Bronchial epithelial cell (primary cell): ENCODE measurements at regions not wholly inside any gene's neighbourhood (a gene's known extent, or its start where the extent isn't known, plus 50 kb on each side); places are given as distances from the start of the nearest gene placed in this dataset.

ENCODE experiments used
- DNase-seq: peaks from one replicate; pipeline ENCODE4 v3.0.0-alpha.2; 2010; ENCODE audit warnings: low read depth
- FAIRE-seq: peaks from 2 replicates; lab custom pipeline; 2011; peaks lifted over from hg19 to GRCh38; lab: Jason Lieb, UNC
- H3K27me3 ChIP-seq: 2 replicates; pipeline ENCODE4 v1.5.1; 2011; ENCODE audit warnings: low read length; ENCODE audit not compliant: control insufficient read depth, insufficient read depth
- H3K36me3 ChIP-seq: 2 replicates; pipeline ENCODE4 v1.5.1; 2011; ENCODE audit warnings: low read length; ENCODE audit not compliant: control insufficient read depth, insufficient read depth
- H3K4me3 ChIP-seq: 2 replicates; pipeline ENCODE4 v1.5.1; 2011; ENCODE audit warnings: mild to moderate bottlenecking, low read depth, low read length, control low read depth
- TF ChIP-seq, protein P1 (sequence below): IDR thresholded peaks from 2 replicates; pipeline ENCODE4 v1.5.1; 2011; ENCODE audit warnings: mild to moderate bottlenecking, moderate library complexity, low read length, control low read depth, inconsistent platforms; ENCODE audit not compliant: insufficient read depth, severe bottlenecking

DNA sequence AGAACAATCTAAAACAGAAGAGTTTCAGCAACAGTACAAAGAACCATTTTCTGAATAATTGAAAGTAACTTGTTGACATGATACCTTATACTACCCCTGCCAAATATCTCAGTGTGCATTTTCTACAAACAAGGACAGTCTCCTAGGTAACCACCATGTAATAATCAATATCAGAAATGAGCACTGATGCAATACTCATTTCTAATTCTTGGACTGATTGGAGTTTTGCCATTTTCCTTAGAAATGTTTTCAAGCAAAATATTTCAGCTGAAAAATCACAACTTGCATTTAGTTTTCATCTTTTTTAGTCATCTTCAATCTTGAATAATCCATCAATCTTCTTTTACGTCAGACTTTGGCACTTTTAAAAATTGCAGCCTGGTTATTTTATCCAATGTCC, 420.2 kb downstream of the CDC14C start:
- Histone ChIP-seq H3K27me3 (no peaks in the 10 kb centered on the region), H3K36me3 (no peaks in the 10 kb centered on the region), H3K4me3 (no peak overlapping the region)
- TF ChIP-seq, protein P1, sequence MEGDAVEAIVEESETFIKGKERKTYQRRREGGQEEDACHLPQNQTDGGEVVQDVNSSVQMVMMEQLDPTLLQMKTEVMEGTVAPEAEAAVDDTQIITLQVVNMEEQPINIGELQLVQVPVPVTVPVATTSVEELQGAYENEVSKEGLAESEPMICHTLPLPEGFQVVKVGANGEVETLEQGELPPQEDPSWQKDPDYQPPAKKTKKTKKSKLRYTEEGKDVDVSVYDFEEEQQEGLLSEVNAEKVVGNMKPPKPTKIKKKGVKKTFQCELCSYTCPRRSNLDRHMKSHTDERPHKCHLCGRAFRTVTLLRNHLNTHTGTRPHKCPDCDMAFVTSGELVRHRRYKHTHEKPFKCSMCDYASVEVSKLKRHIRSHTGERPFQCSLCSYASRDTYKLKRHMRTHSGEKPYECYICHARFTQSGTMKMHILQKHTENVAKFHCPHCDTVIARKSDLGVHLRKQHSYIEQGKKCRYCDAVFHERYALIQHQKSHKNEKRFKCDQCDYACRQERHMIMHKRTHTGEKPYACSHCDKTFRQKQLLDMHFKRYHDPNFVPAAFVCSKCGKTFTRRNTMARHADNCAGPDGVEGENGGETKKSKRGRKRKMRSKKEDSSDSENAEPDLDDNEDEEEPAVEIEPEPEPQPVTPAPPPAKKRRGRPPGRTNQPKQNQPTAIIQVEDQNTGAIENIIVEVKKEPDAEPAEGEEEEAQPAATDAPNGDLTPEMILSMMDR = no peak
- FAIRE-seq = no peak
- DNase-seq = no peak

DNA sequence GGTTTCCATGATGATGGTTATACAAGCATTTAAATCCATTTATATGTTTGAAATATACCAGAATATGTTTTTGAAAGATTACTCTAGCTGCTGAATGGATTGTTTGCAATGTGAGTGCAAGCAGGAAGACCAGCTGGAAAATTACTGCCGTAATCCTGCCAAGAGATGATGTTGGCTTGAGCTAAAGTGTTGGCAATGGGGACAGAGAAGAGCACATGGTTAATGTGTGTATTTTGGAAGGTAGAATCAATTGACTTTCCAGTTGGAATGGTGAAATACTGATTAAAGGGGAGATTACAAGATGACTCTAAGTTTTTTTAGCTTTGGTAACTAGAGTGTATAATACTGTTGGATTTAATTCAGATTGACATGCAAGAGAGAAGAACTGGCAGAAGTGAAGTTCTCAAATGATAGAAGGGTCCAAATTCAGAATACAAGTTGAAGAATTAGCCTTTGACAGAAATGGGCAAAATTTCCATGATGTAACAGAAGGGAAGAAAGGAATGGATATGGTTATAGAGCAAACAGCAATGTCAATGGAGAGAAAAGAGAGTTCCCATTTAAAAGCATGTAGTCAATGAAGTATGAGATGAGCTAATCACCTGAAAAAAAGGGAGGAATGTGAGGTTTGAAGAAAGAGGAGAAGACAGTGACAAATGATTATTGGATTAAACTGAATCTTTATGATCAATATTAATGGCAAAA, 422.0 kb downstream of the CDC14C start:
- TF ChIP-seq, protein P1 = no peak
- Histone ChIP-seq H3K27me3 (no peaks in the 10 kb centered on the region), H3K36me3 (no peaks in the 10 kb centered on the region), H3K4me3 (no peak overlapping the region)
- FAIRE-seq = no peak
- no peak for DNase-seq

DNA sequence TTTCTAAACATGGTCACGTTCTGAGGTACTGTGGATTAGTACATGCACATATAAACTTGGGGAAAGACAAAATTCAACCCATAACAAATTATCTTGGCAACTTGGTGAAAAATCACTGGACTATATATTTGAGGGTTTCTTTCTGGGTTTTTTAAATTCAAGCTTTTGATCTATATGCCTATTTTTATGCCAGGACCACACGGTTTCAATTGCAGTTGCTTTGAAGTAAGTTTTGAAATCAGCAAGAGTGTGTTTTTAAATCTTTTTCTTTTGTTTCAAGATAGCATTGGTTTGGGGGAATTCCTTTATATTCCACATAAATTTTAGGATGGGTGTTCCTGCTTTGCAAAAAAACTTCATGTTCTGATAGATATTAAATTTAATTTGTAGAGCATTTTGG, 406.4 kb upstream of the VWC2 start:
- no peaks in the 10 kb centered on the region for H3K36me3 ChIP-seq
- H3K4me3 ChIP-seq = no peak overlapping the region
- TF ChIP-seq, protein P1 = no peak
- DNase-seq = no peak
- no peaks in the 10 kb centered on the region for H3K27me3 ChIP-seq
- no peak for FAIRE-seq

DNA sequence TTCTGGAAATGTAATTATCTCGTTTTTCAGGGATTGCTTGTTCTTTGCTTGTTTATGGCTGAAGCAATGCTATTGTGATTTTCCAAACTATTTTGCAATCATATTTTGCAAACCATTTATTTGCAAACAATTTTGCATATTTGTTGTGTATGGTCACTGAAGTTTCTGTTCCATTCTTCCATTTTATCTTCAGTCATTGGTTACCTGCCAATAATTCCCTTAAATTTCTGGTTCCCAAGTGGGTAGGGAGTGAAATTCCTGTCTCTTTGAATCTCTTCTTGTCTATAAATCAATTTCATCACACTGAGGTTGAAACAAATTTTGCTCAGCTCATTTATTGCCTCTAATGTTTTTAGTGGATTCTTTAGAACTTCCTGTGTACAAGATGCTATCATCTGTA, 401.7 kb upstream of the VWC2 start:
- TF ChIP-seq, protein P1 = no peak
- no peak for DNase-seq
- no peak for FAIRE-seq
- Histone ChIP-seq H3K36me3 (no peaks in the 10 kb centered on the region), H3K4me3 (no peak overlapping the region), H3K27me3 (no peaks in the 10 kb centered on the region)

DNA sequence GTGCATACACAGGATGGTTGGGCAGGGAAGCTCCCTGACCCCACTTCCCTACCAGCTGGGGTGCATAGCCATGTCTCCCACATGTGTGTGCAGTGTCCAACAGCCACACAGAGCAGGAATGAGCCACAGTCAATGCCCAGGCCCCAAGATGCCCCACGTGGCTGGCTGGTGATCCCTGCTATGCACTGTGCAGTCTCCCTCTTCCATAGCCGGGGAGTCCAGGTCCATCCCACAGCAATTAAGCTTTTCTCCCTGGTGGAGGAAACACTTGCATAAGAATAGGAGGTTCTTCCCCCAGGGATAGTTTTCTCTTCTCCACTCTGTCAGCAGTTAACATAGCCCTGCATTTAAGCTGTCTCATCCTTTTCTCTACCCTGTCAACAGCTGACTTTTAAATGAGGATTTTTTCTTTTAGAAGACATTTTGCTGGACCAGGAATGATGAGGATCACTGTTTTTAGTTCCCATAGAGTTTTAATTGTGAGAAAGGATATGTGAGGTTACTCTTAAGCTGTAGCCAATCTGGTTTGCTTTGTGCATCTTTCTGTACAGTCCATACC, 396.5 kb upstream of the VWC2 start:
- no peak for DNase-seq
- no peak for FAIRE-seq
- Histone ChIP-seq H3K36me3 (no peaks in the 10 kb centered on the region), H3K4me3 (no peak overlapping the region), H3K27me3 (no peaks in the 10 kb centered on the region)
- TF ChIP-seq, protein P1 = no peak
